Coronary artery (tissue), 2 donors: ENCODE measurements at regions not wholly inside any gene's neighbourhood (a gene's known extent, or its start where the extent isn't known, plus 50 kb on each side); places are given as distances from the start of the nearest gene placed in this dataset.

Source experiments
- DNase-seq: peaks from one replicate; pipeline ENCODE4 v3.0.0-alpha.2; 2017; ENCODE audit warnings: low spot score
- H3K27ac ChIP-seq, 2 donors: fragments of 200-600 bp; sonication (generic); one replicate each; pipeline ENCODE4 v1.5.1; 2016 to 2019
- H3K4me3 ChIP-seq: fragments of 200-600 bp; sonication (generic); 2 replicates; pipeline ENCODE4 v1.5.1; 2016; ENCODE audit warnings: mild to moderate bottlenecking, moderate library complexity
- TF ChIP-seq, protein P1 (sequence below): fragments of 200-600 bp; sonication (generic); IDR thresholded peaks from one replicate; pipeline ENCODE4 v1.5.1; 2019; ENCODE audit warnings: antibody characterized with exemption

- TF ChIP-seq, protein P1, sequence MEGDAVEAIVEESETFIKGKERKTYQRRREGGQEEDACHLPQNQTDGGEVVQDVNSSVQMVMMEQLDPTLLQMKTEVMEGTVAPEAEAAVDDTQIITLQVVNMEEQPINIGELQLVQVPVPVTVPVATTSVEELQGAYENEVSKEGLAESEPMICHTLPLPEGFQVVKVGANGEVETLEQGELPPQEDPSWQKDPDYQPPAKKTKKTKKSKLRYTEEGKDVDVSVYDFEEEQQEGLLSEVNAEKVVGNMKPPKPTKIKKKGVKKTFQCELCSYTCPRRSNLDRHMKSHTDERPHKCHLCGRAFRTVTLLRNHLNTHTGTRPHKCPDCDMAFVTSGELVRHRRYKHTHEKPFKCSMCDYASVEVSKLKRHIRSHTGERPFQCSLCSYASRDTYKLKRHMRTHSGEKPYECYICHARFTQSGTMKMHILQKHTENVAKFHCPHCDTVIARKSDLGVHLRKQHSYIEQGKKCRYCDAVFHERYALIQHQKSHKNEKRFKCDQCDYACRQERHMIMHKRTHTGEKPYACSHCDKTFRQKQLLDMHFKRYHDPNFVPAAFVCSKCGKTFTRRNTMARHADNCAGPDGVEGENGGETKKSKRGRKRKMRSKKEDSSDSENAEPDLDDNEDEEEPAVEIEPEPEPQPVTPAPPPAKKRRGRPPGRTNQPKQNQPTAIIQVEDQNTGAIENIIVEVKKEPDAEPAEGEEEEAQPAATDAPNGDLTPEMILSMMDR: no peak
- Histone ChIP-seq H3K27ac (no peak overlapping the region), H3K4me3 (no peak overlapping the region)
- DNase-seq: no peak
Observed at GRCh38 chr2:58896638-58897037, 655.5 kb upstream of the FANCL start.

GRCh38 chr2:58895857-58896256 lies 654.7 kb upstream of the FANCL start:
- Histone ChIP-seq H3K27ac (no peak overlapping the region), H3K4me3 (no peak overlapping the region)
- TF ChIP-seq, protein P1: no peak
- no peak for DNase-seq

GRCh38 chr2:58893656-58894351 lies 652.7 kb upstream of the FANCL start:
- TF ChIP-seq, protein P1: no peak
- DNase-seq: no peak
- H3K27ac ChIP-seq: no peak overlapping the region
- H3K4me3 ChIP-seq: no peak overlapping the region

- TF ChIP-seq, protein P1: no peak
- no peak overlapping the region for H3K4me3 ChIP-seq
- H3K27ac ChIP-seq: no peak overlapping the region
- DNase-seq: no peak
Observed at GRCh38 chr2:58891828-58892377, 650.8 kb upstream of the FANCL start.

DNA sequence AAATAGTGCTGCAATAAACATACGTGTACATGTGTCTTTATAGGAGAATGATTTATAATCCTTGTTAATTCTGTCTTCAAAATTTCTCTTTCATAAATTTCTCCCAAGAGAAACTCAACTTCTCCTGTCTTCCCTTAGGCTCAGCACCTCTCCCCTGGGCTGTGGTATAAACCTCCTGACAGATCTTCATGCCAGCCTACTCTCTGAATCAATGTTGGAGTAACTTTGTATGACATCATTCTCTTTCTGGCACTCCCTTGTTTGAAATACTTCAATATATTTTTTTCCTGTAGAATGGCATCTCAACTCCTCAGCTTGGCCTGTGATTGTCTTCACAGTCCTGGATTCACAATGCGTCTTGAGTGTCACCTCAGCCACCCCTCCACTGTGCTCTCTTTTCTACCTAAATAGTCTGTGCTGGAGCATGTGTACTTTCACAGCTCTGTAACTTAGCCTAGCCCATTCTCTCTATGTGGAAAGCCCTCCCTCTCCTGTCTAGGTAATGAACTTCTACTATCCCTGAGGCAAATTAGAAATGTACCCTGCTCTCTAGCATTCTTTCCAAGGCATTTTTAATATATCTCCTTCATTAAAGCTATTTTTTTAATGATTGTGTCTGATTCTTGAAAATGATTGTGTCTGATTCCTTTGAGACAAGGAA lies 649.9 kb upstream of the FANCL start:
- TF ChIP-seq, protein P1: no peak
- DNase-seq: no peak
- Histone ChIP-seq H3K27ac (no peak overlapping the region), H3K4me3 (no peak overlapping the region)

GRCh38 chr2:58886009-58886408 lies 644.9 kb upstream of the FANCL start:
- TF ChIP-seq, protein P1: no peak
- H3K4me3 ChIP-seq: no peak overlapping the region
- no peak overlapping the region for H3K27ac ChIP-seq
- DNase-seq: no peak

DNA sequence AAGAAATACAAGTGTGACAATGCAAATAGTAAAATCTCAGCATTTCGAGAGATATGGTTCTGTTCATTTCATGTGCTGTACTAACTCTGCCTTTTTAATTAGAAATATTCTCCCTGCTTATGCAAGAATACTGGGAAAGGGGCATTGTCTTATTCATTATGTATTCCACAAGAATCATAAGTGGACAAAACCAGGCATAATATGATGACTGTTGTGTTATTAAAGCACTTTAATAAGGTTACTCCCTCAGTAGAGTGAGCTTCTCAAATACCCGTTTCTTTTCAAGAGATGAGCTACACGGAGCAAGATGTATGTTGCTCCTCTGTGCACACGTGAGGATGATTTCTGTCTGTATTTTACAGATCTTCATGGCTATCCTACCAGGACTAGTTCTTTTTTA lies 638.7 kb upstream of the FANCL start:
- Histone ChIP-seq H3K4me3 (no peak overlapping the region), H3K27ac (no peak overlapping the region)
- TF ChIP-seq, protein P1: no peak
- no peak for DNase-seq
